ENCODE measurements at regions not wholly inside any gene's neighbourhood (a gene's known extent, or its start where the extent isn't known, plus 50 kb on each side); places are given as distances from the start of the nearest gene placed in this dataset.

- POLR2A ChIA-PET = no interaction called here
- TF ChIP-seq MAFK (IDR thresholded peaks at IDR 0.05; ENCODE audit: partially characterized antibody) (peak; percentile 21), HES2 (IDR thresholded peaks at IDR 0.05) (no peak)
- DNase-seq (ENCODE audit: low read depth in 1 of 2, low spot score in 1 of 2) = no peak
- 3% methylated on average over 2 of the region's 2 CpGs for WGBS (ENCODE audit: missing lambda C conversion rate)
- H3K27ac ChIP-seq = no peak overlapping the region
- H3K4me2 ChIP-seq = no peak overlapping the region
- no peaks in the 10 kb centered on the region; the same call in 1 of the 3 replicates for H3K9me3 ChIP-seq
- no peaks in the 10 kb centered on the region for H3K4me1 ChIP-seq
- CTCF ChIA-PET = no interaction called here
- ATAC-seq = no peak
- no peak overlapping the region for H3K4me3 ChIP-seq
- FAIRE-seq = no peak
These were observed 115.7 kb upstream of the CNTNAP2 start for GRCh38 chr7:146000882-146001281.

- WGBS (ENCODE audit: missing lambda C conversion rate) = 6% methylated on average over 4 of the region's 4 CpGs
- no peak for FAIRE-seq
- CTCF ChIA-PET = no interaction called here
These were observed 127.1 kb upstream of the CNTNAP2 start for GRCh38 chr7:145989469-145989868.

GRCh38 chr7:145986248-145986874 lies 130.2 kb upstream of the CNTNAP2 start:
- no peak for FAIRE-seq
- no peak for DNase-seq (ENCODE audit: low read depth in 1 of 2, low spot score in 1 of 2)
- ATAC-seq = no peak
- 0% methylated on average over 4 of the region's 4 CpGs for WGBS (ENCODE audit: missing lambda C conversion rate)
- no peak overlapping the region for H3K27ac ChIP-seq
- CTCF ChIA-PET = no interaction called here
- H3K9me3 ChIP-seq = no peaks in the 10 kb centered on the region
- POLR2A ChIA-PET = no interaction called here
- no peak overlapping the region for H3K4me3 ChIP-seq
- no peaks in the 10 kb centered on the region for H3K4me1 ChIP-seq
- no peak overlapping the region for H3K4me2 ChIP-seq
- TF ChIP-seq CHD2 (IDR thresholded peaks at IDR 0.05; ENCODE audit: low read length, partially characterized antibody) (no peak), FOSL2 (IDR thresholded peaks at IDR 0.05) (no peak), FOSL2 (CRISPR knock-in tag; IDR thresholded peaks at IDR 0.05) (peak; percentile 36; the same call in 1 of the 2 replicates)

More at GRCh38 chr7:145989469-145989868, 127.1 kb upstream of the CNTNAP2 start:
- Histone ChIP-seq H3K4me1 (no peaks in the 10 kb centered on the region), H3K27ac (no peak overlapping the region), H3K4me2 (no peak overlapping the region), H3K4me3 (no peak overlapping the region), H3K9me3 (no peaks in the 10 kb centered on the region)
- POLR2A ChIA-PET = no interaction called here
- no peak for DNase-seq (ENCODE audit: low read depth in 1 of 2, low spot score in 1 of 2)
- no peak for ATAC-seq
- TF ChIP-seq GATA3 (IDR thresholded peaks at IDR 0.05; ENCODE audit: borderline replicate concordance) (no peak), NFE2L2 (conservative IDR thresholded peaks at IDR 0.05; ENCODE audit: low read length) (no peak), BHLHE40 (IDR thresholded peaks at IDR 0.05; ENCODE audit: low read depth, low read length) (no peak), TFCP2L1 (CRISPR knock-in tag; IDR thresholded peaks at IDR 0.05) (no peak), KDM1A (IDR thresholded peaks at IDR 0.05; ENCODE audit: low read depth) (no peak), ATOH8 (CRISPR knock-in tag; IDR thresholded peaks at IDR 0.05; ENCODE audit: low read depth) (no peak), CBX2 (IDR thresholded peaks at IDR 0.05; ENCODE audit: borderline replicate concordance, low read depth) (no peak), HMGXB4 (CRISPR knock-in tag; IDR thresholded peaks at IDR 0.05; ENCODE audit: borderline replicate concordance) (no peak), MAX (IDR thresholded peaks at IDR 0.05) (no peak), HOXB5 (CRISPR knock-in tag; IDR thresholded peaks at IDR 0.05) (no peak), TP53 (CRISPR knock-in tag; IDR thresholded peaks at IDR 0.05) (no peak)

- CTCF ChIA-PET = no interaction called here
- no peak for DNase-seq (ENCODE audit: low read depth in 1 of 2, low spot score in 1 of 2)
- ATAC-seq = no peak
- Histone ChIP-seq H3K9me3 (no peaks in the 10 kb centered on the region), H3K4me1 (no peaks in the 10 kb centered on the region), H3K27ac (no peak overlapping the region), H3K4me3 (no peak overlapping the region), H3K4me2 (no peak overlapping the region)
- TF ChIP-seq SREBF2 (IDR thresholded peaks at IDR 0.05) = no peak
- TF ChIP-seq GATA3 (IDR thresholded peaks at IDR 0.05; ENCODE audit: borderline replicate concordance) = no peak
- TF ChIP-seq ZC3H11A (IDR thresholded peaks at IDR 0.05) = no peak
- no peak for TF ChIP-seq KDM1A (IDR thresholded peaks at IDR 0.05; ENCODE audit: low read depth)
- no peak for TF ChIP-seq TP53 (CRISPR knock-in tag; IDR thresholded peaks at IDR 0.05)
- no peak for TF ChIP-seq ZFP36 (IDR thresholded peaks at IDR 0.05; ENCODE audit: borderline replicate concordance, partially characterized antibody)
- no peak for TF ChIP-seq RCOR1 (IDR thresholded peaks at IDR 0.05; ENCODE audit: low read depth, low read length)
- TF ChIP-seq BHLHE40 (IDR thresholded peaks at IDR 0.05; ENCODE audit: low read depth, low read length) = no peak
- TF ChIP-seq EHMT2 (IDR thresholded peaks at IDR 0.05; ENCODE audit: low read depth) = no peak
- TF ChIP-seq PHF8 (IDR thresholded peaks at IDR 0.05; ENCODE audit: borderline replicate concordance, low read depth) = no peak
- TF ChIP-seq HOXA7 (CRISPR knock-in tag; IDR thresholded peaks at IDR 0.05) = no peak
- no peak for TF ChIP-seq FOSB (CRISPR knock-in tag; IDR thresholded peaks at IDR 0.05)
- TF ChIP-seq ESRRA (IDR thresholded peaks at IDR 0.05; ENCODE audit: borderline replicate concordance, low read length) = no peak
- TF ChIP-seq HES2 (IDR thresholded peaks at IDR 0.05) = no peak
- TF ChIP-seq HDAC2 (IDR thresholded peaks at IDR 0.05) = no peak
- no peak for TF ChIP-seq HEYL (CRISPR knock-in tag; IDR thresholded peaks at IDR 0.05)
- no peak for TF ChIP-seq POLR2AphosphoS2 (conservative IDR thresholded peaks at IDR 0.05; ENCODE audit: low read length)
- no peak for TF ChIP-seq CBX2 (IDR thresholded peaks at IDR 0.05; ENCODE audit: borderline replicate concordance, low read depth)
- no peak for TF ChIP-seq SMC3 (IDR thresholded peaks at IDR 0.05)
- TF ChIP-seq ZSCAN20 (CRISPR knock-in tag; IDR thresholded peaks at IDR 0.05) = no peak
- no peak for FAIRE-seq
- WGBS (ENCODE audit: missing lambda C conversion rate) = 6% methylated on average over 1 of the region's 1 CpG
- POLR2A ChIA-PET = no interaction called here
These were observed 137.8 kb upstream of the CNTNAP2 start for GRCh38 chr7:145978769-145979168.

Data from A549 (cell line).